ENCODE measurements at regions not wholly inside any gene's neighbourhood (a gene's known extent, or its start where the extent isn't known, plus 50 kb on each side); places are given as distances from the start of the nearest gene placed in this dataset.

GRCh38 chr2:152894051-152894450, 175.6 kb downstream of the ARL6IP6 start:
- Histone ChIP-seq H3K9me3 (ENCODE audit: control insufficient read depth in 1 of 2, insufficient read depth in 1 of 2, low read depth in 1 of 2, low read length in 2 of 2) (no peaks in the 10 kb centered on the region), H3K4me2 (ENCODE audit: low read length) (no peak overlapping the region), H4K20me1 (ENCODE audit: insufficient read depth) (no peaks in the 10 kb centered on the region), H3K9me2 (ENCODE audit: insufficient read depth) (no peaks in the 10 kb centered on the region), H2AFZ (ENCODE audit: low read depth, low read length, poor library complexity, severe bottlenecking) (no peak overlapping the region), H3K36me3 (ENCODE audit: control insufficient read depth in 1 of 2, insufficient read depth in 2 of 2, low read length in 2 of 2) (no peaks in the 10 kb centered on the region), H3K27me3 (ENCODE audit: insufficient read depth, low read length) (no peaks in the 10 kb centered on the region), H3K9ac (ENCODE audit: low read length) (no peak overlapping the region), H3K79me2 (ENCODE audit: insufficient read depth, low read length) (no peaks in the 10 kb centered on the region), H3K27ac (ENCODE audit: low read depth, low read length) (no peak overlapping the region), H3K4me3 (replicated peaks in 1 of 2; ENCODE audit: low read depth in 1 of 2, low read length in 2 of 2) (no peak overlapping the region), H3K4me1 (ENCODE audit: control insufficient read depth in 1 of 2, insufficient read depth in 2 of 2, low read length in 2 of 2) (no peaks in the 10 kb centered on the region)
- ChIA-PET POLR2A (no interaction called here), CTCF (no interaction called here), RAD21 (ENCODE audit: low non-redundant PET in 1 of 2, low total read pairs in 2 of 2, uncharacterized antibody in 2 of 2, unreplicated experiment in 2 of 2) (no interaction called here)
- BruUV-seq (replicated peaks), result no TSS peak
- ATAC-seq (no peak), DNase-seq (ENCODE audit: low read depth, low spot score) (no peak)
- no peak for TF ChIP-seq POLR2A (IDR thresholded peaks at IDR 0.05; ENCODE audit: borderline replicate concordance, extremely low read depth, insufficient read depth, insufficient read length)
- TF ChIP-seq YY1 (IDR thresholded peaks at IDR 0.05; ENCODE audit: extremely low read depth, insufficient replicate concordance, low read depth, low read length), result no peak
- no peak for TF ChIP-seq SRF (IDR thresholded peaks at IDR 0.05; ENCODE audit: low read depth)
- no peak for TF ChIP-seq ELF1 (IDR thresholded peaks at IDR 0.05; ENCODE audit: borderline replicate concordance, low read depth)
- TF ChIP-seq CEBPB (IDR thresholded peaks at IDR 0.05; ENCODE audit: low read depth), result no peak
- no peak for TF ChIP-seq SP1 (IDR thresholded peaks at IDR 0.05; ENCODE audit: low read depth)
- no peak for TF ChIP-seq EZH2phosphoT487 (IDR thresholded peaks at IDR 0.05; ENCODE audit: borderline replicate concordance)
- no peak for TF ChIP-seq CTCF (IDR thresholded peaks at IDR 0.05 in 2 of 3, conservative IDR thresholded peaks at IDR 0.05 in 1 of 3; ENCODE audit: borderline replicate concordance in 1 of 3, insufficient read depth in 1 of 3, low read depth in 2 of 3, low read length in 2 of 3)
- TF ChIP-seq ZFX (IDR thresholded peaks at IDR 0.05), result no peak
- TF ChIP-seq REST (IDR thresholded peaks at IDR 0.05; ENCODE audit: low read depth), result no peak
- no peak for TF ChIP-seq POLR2AphosphoS5 (IDR thresholded peaks at IDR 0.05; ENCODE audit: low read depth, low read length)
- no peak for TF ChIP-seq ZNF274 (IDR thresholded peaks at IDR 0.05; ENCODE audit: low read depth, low read length)
- no peak for TF ChIP-seq ZBTB33 (IDR thresholded peaks at IDR 0.05; ENCODE audit: extremely low read depth, insufficient replicate concordance, low read length)
- TF ChIP-seq MAX (IDR thresholded peaks at IDR 0.05), result no peak
- TF ChIP-seq JUND (IDR thresholded peaks at IDR 0.05), result no peak
- no peak for TF ChIP-seq EZH2 (IDR thresholded peaks at IDR 0.05)
- intact Hi-C loops (cut with micrococcal nuclease), result no loop called here

Data from HCT116 (cell line).